ENCODE measurements at regions not wholly inside any gene's neighbourhood (a gene's known extent, or its start where the extent isn't known, plus 50 kb on each side); places are given as distances from the start of the nearest gene placed in this dataset.

DNA sequence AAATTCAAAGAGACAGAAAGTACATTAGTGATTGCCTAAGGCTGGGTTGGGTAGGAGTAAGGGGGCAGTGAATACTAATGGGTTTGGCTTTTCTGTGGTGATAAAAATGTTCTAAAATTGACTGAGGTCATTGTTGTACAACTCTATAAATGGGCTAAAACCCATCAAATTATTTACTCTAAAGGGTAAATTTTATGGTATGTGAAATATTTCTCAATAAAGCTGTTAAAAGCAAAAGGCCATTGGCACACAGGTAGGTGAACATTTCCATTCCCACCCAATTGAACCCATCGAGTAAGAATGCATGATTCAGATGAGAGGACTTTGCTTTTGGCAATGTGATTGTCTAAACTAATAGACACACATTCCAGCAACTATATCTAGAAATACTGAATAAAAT is 579.4 kb downstream of the GATA3 start:
- TF ChIP-seq POLR2AphosphoS5 (IDR thresholded peaks at IDR 0.05) (no peak), EP300 (IDR thresholded peaks at IDR 0.05) (no peak), POLR2A (IDR thresholded peaks at IDR 0.05) (no peak), CTCF (IDR thresholded peaks at IDR 0.05) (no peak)

GRCh38 chr10:8636371-8636770 is 581.9 kb downstream of the GATA3 start:
- H3K27me3 ChIP-seq = no peaks in the 10 kb centered on the region
- H3K36me3 ChIP-seq = no peaks in the 10 kb centered on the region
- no peak for DNase-seq
- WGBS, 2 donors = 91 to 92% methylated on average over 9 of the region's 9 CpGs
- H3K9me3 ChIP-seq = no peaks in the 10 kb centered on the region
- no peak overlapping the region for H3K4me3 ChIP-seq
- H3K27ac ChIP-seq = no peak overlapping the region
- intact Hi-C loops (cut with DNase I) = no loop called here
- no peak for TF ChIP-seq POLR2AphosphoS5 (IDR thresholded peaks at IDR 0.05)
- TF ChIP-seq POLR2A (IDR thresholded peaks at IDR 0.05) = no peak
- TF ChIP-seq EP300 (IDR thresholded peaks at IDR 0.05) = no peak
- no peak for TF ChIP-seq CTCF (IDR thresholded peaks at IDR 0.05)
- peaks cover 0 to 8% (median 2%) of the 10 kb centered on the region in 4 donors for H3K4me1 ChIP-seq

More for the DNA sequence above, 579.4 kb downstream of the GATA3 start:
- H3K36me3 ChIP-seq = no peaks in the 10 kb centered on the region
- H3K27me3 ChIP-seq = no peaks in the 10 kb centered on the region
- H3K4me1 ChIP-seq = peaks cover 0 to 5% (median 0%) of the 10 kb centered on the region in 4 donors
- intact Hi-C loops (cut with DNase I) = no loop called here
- no peaks in the 10 kb centered on the region for H3K9me3 ChIP-seq
- H3K4me3 ChIP-seq = no peak overlapping the region
- H3K27ac ChIP-seq = no peak overlapping the region
- DNase-seq = no peak
- 70 to 82% methylated on average over 1 of the region's 1 CpG for WGBS, 2 donors

DNA sequence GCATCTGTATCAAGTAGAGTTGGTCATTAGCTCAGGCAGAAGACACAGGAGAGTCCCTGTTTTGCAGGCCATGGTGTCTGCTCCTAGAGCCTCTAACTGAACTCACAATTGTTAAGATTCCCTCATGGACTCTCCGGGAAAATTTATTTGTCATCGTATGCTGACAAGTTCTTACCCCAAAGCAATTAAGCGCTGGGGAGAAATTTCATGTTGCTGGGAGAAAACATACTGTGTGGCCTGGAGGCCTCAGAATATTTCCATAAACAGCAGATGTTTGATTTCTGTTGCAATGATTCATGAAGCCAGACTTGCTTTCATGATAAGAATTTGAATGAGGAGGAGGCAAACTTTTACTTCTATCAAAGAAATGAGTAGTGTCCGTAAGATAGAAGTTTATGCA is 583.2 kb downstream of the GATA3 start:
- intact Hi-C loops (cut with DNase I) = no loop called here
- H3K27me3 ChIP-seq = no peaks in the 10 kb centered on the region
- H3K4me3 ChIP-seq = no peak overlapping the region
- WGBS, 2 donors = 77 to 79% methylated on average over 4 of the region's 4 CpGs
- TF ChIP-seq EP300 (IDR thresholded peaks at IDR 0.05) (no peak), POLR2AphosphoS5 (IDR thresholded peaks at IDR 0.05) (no peak), CTCF (IDR thresholded peaks at IDR 0.05) (no peak), POLR2A (IDR thresholded peaks at IDR 0.05) (no peak)
- H3K36me3 ChIP-seq = no peaks in the 10 kb centered on the region
- H3K9me3 ChIP-seq = no peaks in the 10 kb centered on the region
- no peak overlapping the region for H3K27ac ChIP-seq
- no peak for DNase-seq
- H3K4me1 ChIP-seq = peaks cover 0 to 8% (median 2%) of the 10 kb centered on the region in 4 donors

GRCh38 chr10:8638088-8638672 is 583.7 kb downstream of the GATA3 start:
- Histone ChIP-seq H3K4me3 (no peak overlapping the region), H3K9me3 (no peaks in the 10 kb centered on the region), H3K36me3 (no peaks in the 10 kb centered on the region), H3K4me1 (peaks cover 0 to 8% (median 2%) of the 10 kb centered on the region in 4 donors), H3K27me3 (no peaks in the 10 kb centered on the region), H3K27ac (no peak overlapping the region)
- no peak for DNase-seq
- intact Hi-C loops (cut with DNase I) = no loop called here
- TF ChIP-seq CTCF (IDR thresholded peaks at IDR 0.05) (no peak), EP300 (IDR thresholded peaks at IDR 0.05) (no peak), POLR2A (IDR thresholded peaks at IDR 0.05) (no peak)
- 85 to 89% methylated on average over 4 of the region's 4 CpGs for WGBS, 2 donors
